Muscle layer of colon (tissue), 2 donors: ENCODE measurements at regions not wholly inside any gene's neighbourhood (a gene's known extent, or its start where the extent isn't known, plus 50 kb on each side); places are given as distances from the start of the nearest gene placed in this dataset.
"Not testable (repeated sequence)": the region's sequence is repeated elsewhere in the genome, so short reads cannot be mapped to it uniquely, and the experiment has no call there.

Source experiments
- H3K27ac ChIP-seq: one replicate; pipeline ENCODE4 v1.7.0; 2013; ENCODE audit warnings: low read depth, mild to moderate bottlenecking, low read length, moderate library complexity
- H3K27me3 ChIP-seq, 2 donors: one replicate each; pipeline ENCODE4 v1.7.0; 2013; ENCODE audit warnings: low read length in 2 of 2, mild to moderate bottlenecking in 2 of 2; ENCODE audit not compliant: insufficient read depth in 2 of 2, control insufficient read depth in 1 of 2
- H3K36me3 ChIP-seq: one replicate; pipeline ENCODE4 v1.7.0; 2013; ENCODE audit warnings: mild to moderate bottlenecking, low read length; ENCODE audit not compliant: insufficient read depth
- H3K4me1 ChIP-seq: one replicate; pipeline ENCODE4 v1.7.0; 2013; ENCODE audit warnings: mild to moderate bottlenecking, low read length; ENCODE audit not compliant: insufficient read depth
- H3K4me3 ChIP-seq, 2 donors: one replicate each; pipeline ENCODE4 v1.7.0; 2013; ENCODE audit warnings: low read length in 2 of 2, low read depth in 1 of 2, mild to moderate bottlenecking in 1 of 2, moderate library complexity in 1 of 2
- H3K9ac ChIP-seq: one replicate; pipeline ENCODE4 v1.7.0; 2013; ENCODE audit warnings: low read length
- H3K9me3 ChIP-seq: one replicate; pipeline ENCODE4 v1.7.0; 2013; ENCODE audit warnings: mild to moderate bottlenecking, low read length
- donor health status: abdominal sarcoma.
- donor health status: Adenocarcinoma of cecum.

- Histone ChIP-seq H3K36me3 (no peaks in the 10 kb centered on the region), H3K27me3 (no peaks in the 10 kb centered on the region), H3K4me1 (no peaks in the 10 kb centered on the region), H3K9ac (no peak overlapping the region), H3K4me3 (no peak overlapping the region), H3K27ac (no peak overlapping the region), H3K9me3 (no peaks in the 10 kb centered on the region)
Observed at GRCh38 chr1:239976130-239976968, 115.3 kb upstream of the FMN2 start.

DNA sequence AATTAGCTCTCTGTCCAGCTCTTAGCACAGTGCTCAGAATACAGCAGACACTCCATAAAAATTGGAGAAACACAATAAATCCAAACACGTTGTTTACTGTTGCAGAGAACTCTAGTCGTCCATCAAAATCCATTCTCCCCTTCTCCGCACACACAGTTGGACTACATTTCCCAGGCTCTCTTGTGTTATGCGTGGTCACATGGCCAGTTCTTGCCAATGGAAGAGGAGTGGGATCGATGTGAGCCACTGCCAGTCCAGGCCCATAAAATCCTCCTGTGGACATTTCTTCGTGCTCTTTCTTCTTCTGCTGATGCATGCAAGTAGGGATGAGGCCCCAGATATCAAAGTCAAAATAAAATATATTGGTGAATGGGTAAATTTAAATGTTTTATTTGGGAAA lies 114.3 kb upstream of the FMN2 start:
- no peak overlapping the region for H3K4me3 ChIP-seq
- no peak overlapping the region for H3K27ac ChIP-seq
- no peaks in the 10 kb centered on the region for H3K36me3 ChIP-seq
- no peaks in the 10 kb centered on the region for H3K27me3 ChIP-seq
- H3K4me1 ChIP-seq: no peaks in the 10 kb centered on the region
- no peaks in the 10 kb centered on the region for H3K9me3 ChIP-seq
- H3K9ac ChIP-seq: no peak overlapping the region

DNA sequence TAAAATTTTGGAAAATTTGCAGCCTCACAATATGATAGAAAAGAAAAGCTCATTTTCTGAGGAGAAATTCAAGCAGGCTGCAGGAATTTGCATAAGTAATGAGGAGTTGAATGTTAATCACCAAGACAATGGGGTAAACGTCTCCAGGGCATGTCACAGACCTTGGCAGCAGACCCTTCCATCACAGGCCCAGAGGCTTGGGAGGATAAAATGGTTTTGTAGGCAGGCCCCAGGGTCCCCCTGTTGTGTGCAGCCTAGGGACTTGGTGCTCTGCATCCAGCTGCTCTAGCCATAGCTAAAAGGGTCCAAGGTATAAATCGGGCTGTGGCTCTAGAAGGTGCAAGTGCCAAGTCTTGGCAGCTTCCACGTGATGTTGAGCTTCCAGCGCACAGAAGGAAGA lies 112.2 kb upstream of the FMN2 start:
- H3K27ac ChIP-seq: no peak overlapping the region
- no peaks in the 10 kb centered on the region for H3K36me3 ChIP-seq
- H3K4me1 ChIP-seq: no peaks in the 10 kb centered on the region
- H3K9ac ChIP-seq: no peak overlapping the region
- H3K4me3 ChIP-seq: no peak overlapping the region
- no peaks in the 10 kb centered on the region for H3K9me3 ChIP-seq
- H3K27me3 ChIP-seq: no peaks in the 10 kb centered on the region

DNA sequence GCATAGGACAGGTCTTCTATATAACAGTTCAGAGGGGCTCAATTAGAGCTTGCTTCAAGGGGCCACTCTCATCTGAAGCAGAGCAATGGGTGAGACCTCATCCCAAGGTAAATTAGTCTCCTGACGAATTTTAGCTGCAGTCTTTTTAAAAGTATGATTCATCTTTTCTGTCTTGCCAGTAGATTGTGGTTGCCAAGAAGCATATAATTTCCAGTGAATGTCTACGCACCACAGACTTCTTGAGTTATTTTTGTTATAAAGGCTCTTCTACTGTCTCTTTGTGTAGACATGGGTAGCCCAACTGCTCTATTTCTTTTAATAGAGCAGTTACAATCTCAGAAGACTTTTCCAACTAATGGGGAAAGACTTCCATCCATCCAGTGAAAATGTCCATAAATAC lies 108.9 kb upstream of the FMN2 start:
- Histone ChIP-seq H3K27me3 (no peaks in the 10 kb centered on the region), H3K4me1 (no peaks in the 10 kb centered on the region), H3K36me3 (no peaks in the 10 kb centered on the region), H3K27ac (no peak overlapping the region), H3K9ac (no peak overlapping the region), H3K4me3 (no peak overlapping the region), H3K9me3 (no peaks in the 10 kb centered on the region)

- no peak overlapping the region for H3K27ac ChIP-seq
- H3K27me3 ChIP-seq: no peaks in the 10 kb centered on the region
- no peak overlapping the region for H3K9ac ChIP-seq
- H3K4me3 ChIP-seq: no peak overlapping the region
- H3K36me3 ChIP-seq: no peaks in the 10 kb centered on the region
- no peaks in the 10 kb centered on the region for H3K9me3 ChIP-seq
- H3K4me1 ChIP-seq: no peaks in the 10 kb centered on the region
Observed at GRCh38 chr1:239985044-239985443, 106.6 kb upstream of the FMN2 start.

- no peaks in the 10 kb centered on the region for H3K27me3 ChIP-seq
- no peak overlapping the region for H3K9ac ChIP-seq
- no peak overlapping the region for H3K4me3 ChIP-seq
- H3K4me1 ChIP-seq: no peaks in the 10 kb centered on the region
- H3K27ac ChIP-seq: no peak overlapping the region
- no peaks in the 10 kb centered on the region for H3K9me3 ChIP-seq
- H3K36me3 ChIP-seq: no peaks in the 10 kb centered on the region
Observed at GRCh38 chr1:239987103-239987745, 104.5 kb upstream of the FMN2 start.

DNA sequence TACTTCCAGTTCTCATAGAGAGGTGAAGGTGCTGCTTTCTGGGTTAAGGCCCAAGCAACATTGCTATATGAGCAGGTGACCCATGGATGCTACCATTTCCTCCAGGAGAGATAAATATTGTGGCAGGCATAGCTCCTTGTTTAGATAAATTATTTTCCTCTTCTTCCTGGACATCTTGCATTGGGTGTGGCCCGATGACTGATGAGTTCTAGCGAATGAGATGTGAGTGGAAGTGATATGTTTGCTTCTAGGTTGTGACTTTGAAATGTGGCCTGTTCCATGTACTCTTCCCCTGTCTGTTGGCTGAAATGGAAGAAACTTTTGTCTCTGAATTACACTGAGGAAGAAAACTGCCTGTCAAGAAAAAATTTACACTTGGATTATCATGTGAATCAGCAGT lies 101.7 kb upstream of the FMN2 start:
- Histone ChIP-seq H3K4me3 (no peak overlapping the region), H3K9ac (no peak overlapping the region), H3K27ac (no peak overlapping the region), H3K36me3 (no peaks in the 10 kb centered on the region), H3K27me3 (no peaks in the 10 kb centered on the region), H3K4me1 (no peaks in the 10 kb centered on the region), H3K9me3 (no peaks in the 10 kb centered on the region)

GRCh38 chr1:239992566-239992965 lies 99.1 kb upstream of the FMN2 start:
- H3K9me3 ChIP-seq, H3K27me3 ChIP-seq, H3K27ac ChIP-seq, H3K4me1 ChIP-seq, H3K4me3 ChIP-seq, H3K9ac ChIP-seq, H3K36me3 ChIP-seq: not testable (repeated sequence)

DNA sequence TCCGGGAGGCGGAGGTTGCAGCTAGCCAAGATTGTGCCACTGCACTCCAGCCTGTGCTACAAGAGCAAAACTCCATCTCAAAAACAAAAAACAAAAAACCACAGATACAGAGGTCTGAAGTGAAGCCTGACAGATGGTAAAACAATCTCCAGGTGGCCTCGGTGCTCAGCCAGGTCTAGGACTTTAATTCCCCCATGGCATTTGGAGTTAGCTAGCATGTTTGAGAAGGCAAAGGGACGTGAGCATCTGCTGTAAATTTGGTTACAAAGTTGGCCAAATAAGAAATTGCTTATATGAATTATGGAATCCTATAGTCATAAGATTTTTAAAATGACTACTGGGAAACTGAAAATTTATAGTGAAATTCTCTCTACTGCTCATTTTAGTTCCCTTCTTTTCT lies 98.3 kb upstream of the FMN2 start:
- H3K36me3 ChIP-seq: no peaks in the 10 kb centered on the region
- no peaks in the 10 kb centered on the region for H3K4me1 ChIP-seq
- peaks cover 7 to 13% of the 10 kb centered on the region in 2 donors for H3K27me3 ChIP-seq
- no peak overlapping the region for H3K4me3 ChIP-seq
- no peak overlapping the region for H3K27ac ChIP-seq
- no peak overlapping the region for H3K9ac ChIP-seq
- H3K9me3 ChIP-seq: no peaks in the 10 kb centered on the region

DNA sequence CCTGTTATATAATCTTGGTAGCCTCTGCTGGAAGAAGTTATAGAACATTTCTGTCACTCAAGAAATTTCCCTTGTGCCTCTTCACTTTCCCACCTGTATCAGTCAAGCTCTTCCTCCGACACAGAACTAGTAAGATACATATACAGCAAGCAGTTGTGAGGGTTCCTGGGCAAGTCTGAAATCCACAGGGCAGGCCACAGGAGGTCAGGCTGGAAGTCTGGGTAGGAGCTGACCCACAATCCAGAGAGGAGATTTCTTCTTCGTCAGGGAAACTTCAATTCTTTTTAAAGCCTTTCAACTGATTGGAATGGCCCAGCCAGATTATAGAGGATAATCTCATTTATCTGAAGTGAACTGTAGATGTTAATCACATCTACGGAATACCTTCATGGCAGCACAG lies 96.4 kb upstream of the FMN2 start:
- H3K36me3 ChIP-seq: no peaks in the 10 kb centered on the region
- H3K27me3 ChIP-seq: peaks cover 24 to 32% of the 10 kb centered on the region in 2 donors
- no peaks in the 10 kb centered on the region for H3K9me3 ChIP-seq
- no peak overlapping the region for H3K27ac ChIP-seq
- no peak overlapping the region for H3K9ac ChIP-seq
- H3K4me3 ChIP-seq: no peak overlapping the region
- H3K4me1 ChIP-seq: no peaks in the 10 kb centered on the region

GRCh38 chr1:239997160-239997514 lies 94.5 kb upstream of the FMN2 start:
- Histone ChIP-seq H3K27ac (no peak overlapping the region), H3K27me3 (peaks cover 24 to 40% of the 10 kb centered on the region in 2 donors), H3K36me3 (no peaks in the 10 kb centered on the region), H3K4me3 (no peak overlapping the region), H3K4me1 (no peaks in the 10 kb centered on the region), H3K9me3 (no peaks in the 10 kb centered on the region), H3K9ac (no peak overlapping the region)
